ENCODE measurements at regions not wholly inside any gene's neighbourhood (a gene's known extent, or its start where the extent isn't known, plus 50 kb on each side); places are given as distances from the start of the nearest gene placed in this dataset.

GRCh38 chr3:64464955-64465354 is 222.8 kb downstream of the ADAMTS9 start:
- ATAC-seq = no peak
- CTCF ChIA-PET = no interaction called here
- H3K4me1 Mint-ChIP-seq = peaks cover 4% of the 10 kb centered on the region
- no peaks in the 10 kb centered on the region for H3K36me3 Mint-ChIP-seq
- no peak for DNase-seq
- H3K9me3 Mint-ChIP-seq (ENCODE audit: low read depth) = peaks cover 2% of the 10 kb centered on the region
- H3K27me3 Mint-ChIP-seq = peaks cover 6% of the 10 kb centered on the region
- no peak overlapping the region for H3K27ac Mint-ChIP-seq
- H3K4me3 Mint-ChIP-seq = no peak overlapping the region

DNA sequence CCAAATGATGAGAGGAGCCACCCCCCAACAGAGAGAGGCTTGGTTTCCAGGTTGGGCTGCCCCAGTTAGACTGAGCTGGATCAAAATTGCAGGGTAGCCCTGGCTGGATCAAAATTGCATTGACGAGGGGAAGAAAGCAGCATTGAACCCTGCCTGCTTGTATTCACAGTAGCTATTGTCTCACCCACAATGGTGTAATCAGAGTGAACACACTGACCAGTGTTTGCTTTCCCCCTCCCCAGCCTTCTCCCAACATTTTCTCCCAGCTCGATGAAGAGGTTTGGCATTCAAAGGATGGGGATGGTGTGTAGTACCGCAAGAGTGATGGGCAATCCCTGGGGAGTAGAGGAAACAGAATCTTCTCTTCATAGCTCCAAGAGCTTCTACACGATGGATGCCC is 223.8 kb downstream of the ADAMTS9 start:
- no peak for ATAC-seq
- CTCF ChIA-PET = interaction anchor here (1.0 to 1.1 kb wide), 5 partner anchors 23 to 441 kb away, joined by 3 to 5 read pairs (median 3); partner anchors contain the start of gene PSMD6
- Mint-ChIP-seq H3K27ac (no peak overlapping the region), H3K9me3 (ENCODE audit: low read depth) (no peaks in the 10 kb centered on the region), H3K36me3 (no peaks in the 10 kb centered on the region), H3K27me3 (peaks cover 6% of the 10 kb centered on the region), H3K4me3 (no peak overlapping the region), H3K4me1 (peaks cover 4% of the 10 kb centered on the region)
- DNase-seq = no peak

DNA sequence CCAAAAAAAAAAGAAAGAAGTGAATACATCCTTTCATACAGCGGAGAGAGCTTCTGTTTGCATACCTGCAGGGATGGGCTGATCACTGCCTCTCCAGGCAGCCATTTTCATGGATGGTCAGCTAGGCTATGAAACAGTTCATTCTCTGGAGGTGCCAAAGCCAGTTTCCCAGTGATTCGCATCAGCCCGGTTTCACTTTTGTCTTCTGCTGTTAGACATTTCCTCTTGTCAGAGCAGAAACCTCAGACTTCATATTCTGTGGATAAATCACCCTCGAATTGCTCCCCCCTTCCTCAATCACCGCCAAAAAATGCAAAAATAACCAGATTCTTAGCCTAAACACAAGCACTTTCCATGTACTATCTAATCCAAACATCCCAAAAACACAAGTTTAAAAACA is 225.6 kb downstream of the ADAMTS9 start:
- H3K36me3 Mint-ChIP-seq = no peaks in the 10 kb centered on the region
- no peak overlapping the region for H3K4me3 Mint-ChIP-seq
- CTCF ChIA-PET = interaction anchor here (1.7 kb wide), 1 partner anchor 23 kb away, joined by 6 read pairs; no protein-coding TSS in a partner anchor
- no peaks in the 10 kb centered on the region for H3K9me3 Mint-ChIP-seq (ENCODE audit: low read depth)
- no peak for DNase-seq
- H3K4me1 Mint-ChIP-seq = peaks cover 4% of the 10 kb centered on the region
- no peak for ATAC-seq
- no peak overlapping the region for H3K27ac Mint-ChIP-seq
- peaks cover 6% of the 10 kb centered on the region for H3K27me3 Mint-ChIP-seq

DNA sequence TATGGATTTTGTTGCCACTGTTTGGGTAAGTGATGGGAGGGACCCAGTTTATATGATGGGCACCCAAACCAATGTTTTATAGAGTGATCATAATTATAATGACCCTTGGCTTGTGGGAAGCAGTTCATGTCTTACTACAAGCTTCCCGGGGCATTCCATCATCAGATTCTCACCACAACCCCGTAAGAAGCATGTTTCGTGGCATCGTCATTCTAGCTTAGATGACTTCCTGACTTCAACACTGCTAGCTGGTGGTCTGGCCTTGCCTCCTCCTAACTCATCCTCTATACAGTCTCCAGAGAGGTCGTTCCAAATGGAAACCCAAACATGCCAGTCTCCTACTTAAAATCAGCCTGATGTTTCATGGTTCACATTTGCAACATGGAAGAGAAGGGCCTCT is 226.9 kb downstream of the ADAMTS9 start:
- no peak for ATAC-seq
- no peaks in the 10 kb centered on the region for H3K36me3 Mint-ChIP-seq
- H3K27me3 Mint-ChIP-seq = peaks cover 7% of the 10 kb centered on the region
- CTCF ChIA-PET = no interaction called here
- no peak overlapping the region for H3K27ac Mint-ChIP-seq
- no peak overlapping the region for H3K4me3 Mint-ChIP-seq
- DNase-seq = no peak
- no peaks in the 10 kb centered on the region for H3K9me3 Mint-ChIP-seq (ENCODE audit: low read depth)
- H3K4me1 Mint-ChIP-seq = peaks cover 4% of the 10 kb centered on the region

DNA sequence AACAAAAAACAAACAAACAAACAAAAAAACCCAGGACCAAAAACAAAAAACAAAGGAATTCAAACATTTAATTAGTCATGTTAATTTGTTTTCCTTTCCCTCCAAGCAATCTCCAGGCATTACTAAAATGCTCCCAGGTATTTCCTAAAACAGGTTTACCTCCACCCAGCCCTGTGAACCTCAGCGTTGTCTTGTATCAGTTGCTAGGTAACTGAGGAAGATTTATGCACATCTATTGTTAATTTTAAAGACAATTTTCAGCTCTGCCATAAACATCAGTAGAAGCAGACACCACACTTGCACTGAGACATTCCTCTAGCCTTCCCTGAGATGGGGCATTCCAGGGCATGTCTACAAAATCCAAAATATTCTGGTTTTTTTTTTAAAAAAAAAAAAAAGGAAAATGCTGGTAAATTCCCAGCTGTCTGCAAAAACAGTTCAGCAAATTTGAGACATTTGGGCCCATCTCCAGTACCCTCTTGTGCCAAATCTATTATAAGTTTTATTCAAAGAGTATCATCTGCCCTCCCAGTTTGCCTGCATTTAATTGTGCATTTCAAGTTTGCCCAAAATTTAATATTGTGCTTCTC is 227.6 kb downstream of the ADAMTS9 start:
- no peaks in the 10 kb centered on the region for H3K36me3 Mint-ChIP-seq
- CTCF ChIA-PET = no interaction called here
- no peak overlapping the region for H3K27ac Mint-ChIP-seq
- H3K9me3 Mint-ChIP-seq (ENCODE audit: low read depth) = no peaks in the 10 kb centered on the region
- peaks cover 4% of the 10 kb centered on the region for H3K4me1 Mint-ChIP-seq
- peaks cover 5% of the 10 kb centered on the region for H3K27me3 Mint-ChIP-seq
- ATAC-seq = no peak
- no peak for DNase-seq
- no peak overlapping the region for H3K4me3 Mint-ChIP-seq

DNA sequence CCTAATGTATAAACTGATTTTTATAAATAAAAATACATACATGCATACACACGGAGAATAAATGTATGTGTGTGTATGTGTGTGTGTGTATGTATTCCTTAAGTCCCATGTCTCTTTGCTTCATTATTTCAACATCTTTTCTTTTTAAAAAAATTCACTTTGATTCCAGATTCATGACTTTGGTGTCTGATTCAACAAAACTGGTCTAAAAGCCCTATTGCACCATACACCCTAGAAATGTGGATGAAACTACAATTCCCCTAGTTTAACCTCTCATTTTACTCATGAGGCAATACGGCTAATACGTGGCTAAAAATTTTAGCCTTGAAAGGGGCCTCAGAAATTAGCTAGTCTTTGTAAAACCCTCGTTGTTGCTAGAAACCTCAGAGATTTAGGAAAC is 228.1 kb downstream of the ADAMTS9 start:
- no peak for DNase-seq
- Mint-ChIP-seq H3K27me3 (peaks cover 2% of the 10 kb centered on the region), H3K9me3 (ENCODE audit: low read depth) (no peaks in the 10 kb centered on the region), H3K4me1 (peaks cover 4% of the 10 kb centered on the region), H3K27ac (no peak overlapping the region), H3K36me3 (no peaks in the 10 kb centered on the region), H3K4me3 (no peak overlapping the region)
- CTCF ChIA-PET = no interaction called here
- ATAC-seq = no peak

DNA sequence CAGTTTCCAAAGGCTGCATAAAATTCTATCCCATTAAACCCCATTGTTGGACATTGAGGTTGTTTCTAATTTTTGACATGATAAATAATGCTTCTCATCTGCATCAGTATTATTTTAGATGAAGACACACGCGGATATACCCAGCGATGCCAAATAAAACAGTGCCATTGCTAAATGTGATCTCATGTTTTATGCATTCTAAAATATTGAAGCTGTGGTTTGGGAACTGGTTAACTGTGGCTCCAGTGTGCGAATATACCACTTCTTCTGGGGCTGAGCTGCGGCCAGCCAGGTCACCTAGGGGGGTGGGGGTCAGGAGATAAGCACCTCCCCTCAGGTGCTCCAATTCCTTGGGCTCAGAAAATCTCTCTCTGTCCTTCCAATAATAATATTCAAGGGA is 230.0 kb downstream of the ADAMTS9 start:
- no peaks in the 10 kb centered on the region for H3K36me3 Mint-ChIP-seq
- no peak for ATAC-seq

GRCh38 chr3:64456674-64457073 is 231.1 kb downstream of the ADAMTS9 start:
- no peaks in the 10 kb centered on the region for H3K9me3 Mint-ChIP-seq (ENCODE audit: low read depth)
- no peak for ATAC-seq
- H3K27me3 Mint-ChIP-seq = peaks cover 16% of the 10 kb centered on the region
- peaks cover 1% of the 10 kb centered on the region for H3K4me1 Mint-ChIP-seq
- no peaks in the 10 kb centered on the region for H3K36me3 Mint-ChIP-seq
- H3K27ac Mint-ChIP-seq = no peak overlapping the region
- DNase-seq = no peak
- no peak overlapping the region for H3K4me3 Mint-ChIP-seq
- CTCF ChIA-PET = no interaction called here

More for the DNA sequence above, 230.0 kb downstream of the ADAMTS9 start:
- CTCF ChIA-PET = no interaction called here
- no peak overlapping the region for H3K27ac Mint-ChIP-seq
- H3K9me3 Mint-ChIP-seq (ENCODE audit: low read depth) = no peaks in the 10 kb centered on the region
- H3K4me1 Mint-ChIP-seq = peaks cover 5% of the 10 kb centered on the region
- peaks cover 4% of the 10 kb centered on the region for H3K27me3 Mint-ChIP-seq
- H3K4me3 Mint-ChIP-seq = no peak overlapping the region
- DNase-seq = no peak

- CTCF ChIA-PET = no interaction called here
Observed at GRCh38 chr3:64455351-64455750, 230.1 kb upstream of the PRICKLE2 start.

DNA sequence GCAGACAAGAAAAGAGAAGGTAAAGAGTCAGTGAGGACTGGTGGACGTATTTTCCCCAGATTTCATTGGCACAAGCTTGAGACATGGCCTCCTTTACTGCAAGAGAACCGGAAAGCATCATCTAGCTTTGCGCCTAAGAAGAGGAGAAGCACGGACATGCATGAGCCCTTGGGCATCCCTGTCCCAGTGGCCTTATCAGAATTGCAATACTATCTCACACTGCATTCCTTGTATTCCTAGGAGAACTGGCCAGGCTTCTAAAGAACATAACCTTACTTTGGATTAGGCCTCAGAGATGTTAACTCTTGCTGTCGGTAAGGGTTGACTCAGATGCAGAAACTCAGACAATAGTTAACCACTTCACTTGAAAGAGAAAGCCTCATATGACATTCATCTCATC is 229.5 kb upstream of the PRICKLE2 start:
- no peak for ATAC-seq
- Mint-ChIP-seq H3K4me3 (no peak overlapping the region), H3K27ac (no peak overlapping the region), H3K4me1 (peaks cover 1% of the 10 kb centered on the region), H3K36me3 (no peaks in the 10 kb centered on the region), H3K27me3 (peaks cover 25% of the 10 kb centered on the region), H3K9me3 (ENCODE audit: low read depth) (no peaks in the 10 kb centered on the region)
- CTCF ChIA-PET = no interaction called here
- DNase-seq = no peak

More at GRCh38 chr3:64455351-64455750, 230.1 kb upstream of the PRICKLE2 start:
- Mint-ChIP-seq H3K4me3 (no peak overlapping the region), H3K36me3 (no peaks in the 10 kb centered on the region), H3K27me3 (peaks cover 23% of the 10 kb centered on the region), H3K27ac (no peak overlapping the region), H3K4me1 (peaks cover 1% of the 10 kb centered on the region), H3K9me3 (ENCODE audit: low read depth) (no peaks in the 10 kb centered on the region)
- no peak for ATAC-seq
- DNase-seq = no peak

DNA sequence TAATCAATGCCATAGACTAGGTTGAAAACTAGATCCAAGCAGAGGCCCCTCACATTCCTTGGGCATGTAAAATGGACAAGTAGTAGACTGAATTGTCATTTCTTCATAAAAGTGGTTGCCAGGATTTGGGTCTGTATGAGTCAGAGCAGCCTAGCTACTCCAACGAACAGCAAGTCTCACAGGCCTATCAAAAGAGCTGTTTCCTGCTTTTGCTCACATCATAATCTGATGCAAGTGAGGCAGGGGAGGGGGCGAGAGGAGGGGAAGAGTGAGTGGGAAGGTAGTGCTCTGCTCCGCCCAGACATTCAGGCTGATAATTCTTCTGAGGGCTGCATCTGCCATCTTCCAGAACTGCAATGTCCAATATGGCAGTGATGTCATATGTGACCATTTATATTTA is 228.9 kb upstream of the PRICKLE2 start:
- H3K4me3 Mint-ChIP-seq = no peak overlapping the region
- H3K36me3 Mint-ChIP-seq = no peaks in the 10 kb centered on the region
- ATAC-seq (no peak), DNase-seq (no peak)
- no peak overlapping the region for H3K27ac Mint-ChIP-seq
- peaks cover 25% of the 10 kb centered on the region for H3K27me3 Mint-ChIP-seq
- no peaks in the 10 kb centered on the region for H3K9me3 Mint-ChIP-seq (ENCODE audit: low read depth)
- CTCF ChIA-PET = no interaction called here
- H3K4me1 Mint-ChIP-seq = peaks cover 1% of the 10 kb centered on the region

GRCh38 chr3:64451283-64452012 is 226.2 kb upstream of the PRICKLE2 start:
- CTCF ChIA-PET = no interaction called here
- no peak overlapping the region for H3K4me3 Mint-ChIP-seq
- H3K36me3 Mint-ChIP-seq = no peaks in the 10 kb centered on the region
- no peak overlapping the region for H3K27ac Mint-ChIP-seq
- no peaks in the 10 kb centered on the region for H3K9me3 Mint-ChIP-seq (ENCODE audit: low read depth)
- peaks cover 46% of the 10 kb centered on the region for H3K27me3 Mint-ChIP-seq
- DNase-seq = no peak
- H3K4me1 Mint-ChIP-seq = peaks cover 1% of the 10 kb centered on the region
- ATAC-seq = no peak

GRCh38 chr3:64450396-64450956 is 225.2 kb upstream of the PRICKLE2 start:
- CTCF ChIA-PET = no interaction called here
- ATAC-seq (no peak), DNase-seq (no peak)
- peaks cover 55% of the 10 kb centered on the region for H3K27me3 Mint-ChIP-seq
- no peaks in the 10 kb centered on the region for H3K9me3 Mint-ChIP-seq (ENCODE audit: low read depth)
- no peak overlapping the region for H3K27ac Mint-ChIP-seq
- peaks cover 1% of the 10 kb centered on the region for H3K4me1 Mint-ChIP-seq
- no peaks in the 10 kb centered on the region for H3K36me3 Mint-ChIP-seq
- H3K4me3 Mint-ChIP-seq = no peak overlapping the region

DNA sequence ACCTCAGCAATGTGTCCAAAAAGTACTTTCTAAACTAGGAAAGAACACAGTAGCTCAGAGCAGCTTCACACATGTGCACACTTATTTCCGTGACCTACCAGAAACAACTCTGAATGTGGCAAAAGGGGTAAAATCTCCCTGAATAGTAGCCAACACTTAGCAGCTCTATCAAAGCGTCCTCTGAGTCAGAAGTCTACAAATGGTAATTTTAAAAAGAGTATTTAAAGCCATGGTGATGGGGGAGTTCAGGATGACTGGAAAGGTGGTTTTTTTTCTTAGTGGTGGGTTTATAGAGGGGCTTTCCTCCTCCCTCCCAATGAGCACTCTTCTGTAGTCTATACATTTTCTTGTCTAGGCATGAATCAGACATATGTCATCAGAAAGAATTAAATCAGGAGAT is 223.8 kb upstream of the PRICKLE2 start:
- Mint-ChIP-seq H3K27ac (no peak overlapping the region), H3K36me3 (no peaks in the 10 kb centered on the region), H3K9me3 (ENCODE audit: low read depth) (no peaks in the 10 kb centered on the region), H3K4me1 (no peaks in the 10 kb centered on the region), H3K4me3 (no peak overlapping the region), H3K27me3 (peaks cover 63% of the 10 kb centered on the region)
- DNase-seq = no peak
- ATAC-seq = no peak
- CTCF ChIA-PET = no interaction called here

Data from activated CD8-positive, alpha-beta memory T cell treated with anti-CD3 and anti-CD28 coated beads, Interleukin-2, amount 10 ng/mL, durations not matched to agents 7 days and 5 days (primary cell).